ENCODE measurements at regions not wholly inside any gene's neighbourhood (a gene's known extent, or its start where the extent isn't known, plus 50 kb on each side); places are given as distances from the start of the nearest gene placed in this dataset.

GRCh38 chr18:76578571-76579300 lies 83.7 kb upstream of the ZNF516 start:
- H3K36me3 ChIP-seq (ENCODE audit: insufficient read depth, insufficient read length, low read length) = no peaks in the 10 kb centered on the region
- no peak overlapping the region for H3K9ac ChIP-seq (ENCODE audit: insufficient read length, low read depth)
- H3K9me3 ChIP-seq (ENCODE audit: insufficient read depth, low read length) = no peaks in the 10 kb centered on the region
- peaks cover 5% of the 10 kb centered on the region for H3K4me1 ChIP-seq (ENCODE audit: insufficient read depth, insufficient read length)
- no peak overlapping the region for H3K4me3 ChIP-seq (ENCODE audit: insufficient read length, low read depth)
- TF ChIP-seq SUZ12 (IDR thresholded peaks at IDR 0.05; ENCODE audit: extremely low read depth, insufficient read depth, insufficient read length) = no peak
- TF ChIP-seq YY1 (IDR thresholded peaks at IDR 0.05; ENCODE audit: insufficient read depth, insufficient read length) = no peak
- no peak for TF ChIP-seq ZNF274 (IDR thresholded peaks at IDR 0.05; ENCODE audit: low read depth, low read length)
- no peaks in the 10 kb centered on the region for H3K27me3 ChIP-seq (ENCODE audit: insufficient read depth, insufficient read length)
- DNase-seq (ENCODE audit: low read depth, low spot score) = no peak

DNA sequence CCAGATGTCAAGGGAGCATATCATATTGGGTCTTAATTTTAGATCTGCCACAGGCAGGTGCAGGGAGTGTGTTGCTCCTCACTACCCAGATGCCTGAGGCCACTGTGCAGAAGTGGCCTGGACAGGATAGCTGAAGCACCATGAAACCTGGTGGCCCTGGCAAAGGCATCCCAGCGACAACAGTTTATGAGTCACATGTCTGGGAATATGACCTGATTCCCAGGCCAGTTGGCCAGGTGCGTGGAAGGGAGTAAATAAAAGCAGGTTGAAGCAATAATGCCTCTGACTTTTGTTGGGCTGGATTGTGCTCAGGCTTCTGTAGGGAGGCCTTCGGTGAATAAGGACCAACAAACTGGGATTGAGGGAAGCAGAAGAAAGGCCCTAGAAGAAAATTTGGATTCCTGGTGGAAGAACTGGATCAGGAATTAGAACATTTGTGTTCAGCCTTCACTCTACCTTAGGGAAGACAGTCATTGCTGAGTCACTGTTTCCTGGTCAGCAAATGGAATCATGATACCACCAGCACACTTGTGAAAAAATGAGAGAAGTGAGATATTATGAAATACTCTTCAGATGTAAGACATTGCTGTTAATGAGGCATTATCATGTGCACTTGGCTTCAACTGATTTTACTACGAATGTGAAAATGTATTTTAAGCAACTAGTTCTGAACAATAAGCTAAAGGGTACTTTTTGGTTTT lies 78.4 kb upstream of the ZNF516 start:
- Histone ChIP-seq H3K9ac (ENCODE audit: insufficient read length, low read depth) (no peak overlapping the region), H3K27me3 (ENCODE audit: insufficient read depth, insufficient read length) (no peaks in the 10 kb centered on the region), H3K4me3 (ENCODE audit: insufficient read length, low read depth) (no peak overlapping the region), H3K4me1 (ENCODE audit: insufficient read depth, insufficient read length) (no peaks in the 10 kb centered on the region), H3K9me3 (ENCODE audit: insufficient read depth, low read length) (no peaks in the 10 kb centered on the region), H3K36me3 (ENCODE audit: insufficient read depth, insufficient read length, low read length) (no peaks in the 10 kb centered on the region)
- no peak for DNase-seq (ENCODE audit: low read depth, low spot score)
- TF ChIP-seq YY1 (IDR thresholded peaks at IDR 0.05; ENCODE audit: insufficient read depth, insufficient read length) = no peak
- TF ChIP-seq SUZ12 (IDR thresholded peaks at IDR 0.05; ENCODE audit: extremely low read depth, insufficient read depth, insufficient read length) = no peak
- no peak for TF ChIP-seq ZNF274 (IDR thresholded peaks at IDR 0.05; ENCODE audit: low read depth, low read length)

- no peaks in the 10 kb centered on the region for H3K4me1 ChIP-seq (ENCODE audit: insufficient read depth, insufficient read length)
- no peak for TF ChIP-seq SUZ12 (IDR thresholded peaks at IDR 0.05; ENCODE audit: extremely low read depth, insufficient read depth, insufficient read length)
- TF ChIP-seq ZNF274 (IDR thresholded peaks at IDR 0.05; ENCODE audit: low read depth, low read length) = no peak
- no peak for TF ChIP-seq YY1 (IDR thresholded peaks at IDR 0.05; ENCODE audit: insufficient read depth, insufficient read length)
- no peak for DNase-seq (ENCODE audit: low read depth, low spot score)
- H3K9ac ChIP-seq (ENCODE audit: insufficient read length, low read depth) = no peak overlapping the region
- no peaks in the 10 kb centered on the region for H3K9me3 ChIP-seq (ENCODE audit: insufficient read depth, low read length)
- H3K4me3 ChIP-seq (ENCODE audit: insufficient read length, low read depth) = no peak overlapping the region
- H3K27me3 ChIP-seq (ENCODE audit: insufficient read depth, insufficient read length) = no peaks in the 10 kb centered on the region
- no peaks in the 10 kb centered on the region for H3K36me3 ChIP-seq (ENCODE audit: insufficient read depth, insufficient read length, low read length)
Observed at GRCh38 chr18:76572518-76573247, 77.6 kb upstream of the ZNF516 start.

DNA sequence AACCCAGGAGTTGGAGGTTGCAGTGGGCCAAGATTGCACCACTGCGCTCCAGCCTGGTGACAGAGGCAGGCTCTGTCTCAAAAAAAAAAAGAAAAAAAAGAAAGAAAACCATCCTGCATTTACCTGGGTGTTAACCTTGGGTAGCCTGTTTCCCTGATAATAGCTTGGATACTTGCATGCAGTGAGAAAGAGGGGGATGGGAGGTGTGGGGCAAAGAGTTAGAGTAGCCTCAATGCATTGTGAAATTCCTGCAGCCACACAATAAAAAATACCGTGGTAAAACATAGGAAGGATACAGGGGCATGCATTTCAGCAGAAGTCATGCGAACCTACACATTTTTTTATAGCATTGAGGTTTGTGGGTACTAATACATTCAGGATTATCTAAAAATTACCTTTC lies 76.6 kb upstream of the ZNF516 start:
- no peaks in the 10 kb centered on the region for H3K4me1 ChIP-seq (ENCODE audit: insufficient read depth, insufficient read length)
- TF ChIP-seq YY1 (IDR thresholded peaks at IDR 0.05; ENCODE audit: insufficient read depth, insufficient read length) = no peak
- TF ChIP-seq SUZ12 (IDR thresholded peaks at IDR 0.05; ENCODE audit: extremely low read depth, insufficient read depth, insufficient read length) = no peak
- no peaks in the 10 kb centered on the region for H3K27me3 ChIP-seq (ENCODE audit: insufficient read depth, insufficient read length)
- H3K36me3 ChIP-seq (ENCODE audit: insufficient read depth, insufficient read length, low read length) = no peaks in the 10 kb centered on the region
- peak; percentile 11 for DNase-seq (ENCODE audit: low read depth, low spot score)
- no peak overlapping the region for H3K4me3 ChIP-seq (ENCODE audit: insufficient read length, low read depth)
- H3K9me3 ChIP-seq (ENCODE audit: insufficient read depth, low read length) = no peaks in the 10 kb centered on the region
- no peak overlapping the region for H3K9ac ChIP-seq (ENCODE audit: insufficient read length, low read depth)

DNA sequence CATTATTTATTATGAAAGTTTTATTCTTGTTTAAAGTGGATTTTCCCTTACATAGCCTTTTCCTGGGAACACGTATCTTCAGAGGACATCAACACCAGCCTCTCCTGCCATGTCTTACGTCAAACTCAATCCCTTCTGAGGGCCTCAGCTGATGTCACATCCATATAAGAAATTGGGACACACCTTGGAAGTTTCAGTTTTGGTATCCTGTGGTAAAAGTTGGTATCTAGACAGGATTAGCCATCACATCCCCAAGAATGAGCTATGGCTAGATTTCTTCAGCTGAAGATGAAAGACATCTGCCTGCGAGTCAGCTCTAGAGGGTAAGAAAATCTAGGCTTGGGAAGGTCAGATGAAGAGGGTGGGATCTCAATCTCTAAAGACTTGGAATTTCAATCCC lies 75.8 kb upstream of the ZNF516 start:
- no peak overlapping the region for H3K4me3 ChIP-seq (ENCODE audit: insufficient read length, low read depth)
- no peaks in the 10 kb centered on the region for H3K9me3 ChIP-seq (ENCODE audit: insufficient read depth, low read length)
- H3K9ac ChIP-seq (ENCODE audit: insufficient read length, low read depth) = no peak overlapping the region
- no peaks in the 10 kb centered on the region for H3K4me1 ChIP-seq (ENCODE audit: insufficient read depth, insufficient read length)
- H3K27me3 ChIP-seq (ENCODE audit: insufficient read depth, insufficient read length) = no peaks in the 10 kb centered on the region
- DNase-seq (ENCODE audit: low read depth, low spot score) = no peak
- no peaks in the 10 kb centered on the region for H3K36me3 ChIP-seq (ENCODE audit: insufficient read depth, insufficient read length, low read length)
- TF ChIP-seq YY1 (IDR thresholded peaks at IDR 0.05; ENCODE audit: insufficient read depth, insufficient read length) (no peak), SUZ12 (IDR thresholded peaks at IDR 0.05; ENCODE audit: extremely low read depth, insufficient read depth, insufficient read length) (no peak), ZNF274 (IDR thresholded peaks at IDR 0.05; ENCODE audit: low read depth, low read length) (no peak)

- H3K27me3 ChIP-seq (ENCODE audit: insufficient read depth, insufficient read length) = no peaks in the 10 kb centered on the region
- no peak for DNase-seq (ENCODE audit: low read depth, low spot score)
Observed at GRCh38 chr18:76569644-76570419, 74.8 kb upstream of the ZNF516 start.

More at GRCh38 chr18:76569644-76570419, 74.8 kb upstream of the ZNF516 start:
- no peaks in the 10 kb centered on the region for H3K9me3 ChIP-seq (ENCODE audit: insufficient read depth, low read length)
- H3K4me1 ChIP-seq (ENCODE audit: insufficient read depth, insufficient read length) = no peaks in the 10 kb centered on the region
- no peak overlapping the region for H3K9ac ChIP-seq (ENCODE audit: insufficient read length, low read depth)
- TF ChIP-seq YY1 (IDR thresholded peaks at IDR 0.05; ENCODE audit: insufficient read depth, insufficient read length) = no peak
- no peak for TF ChIP-seq SUZ12 (IDR thresholded peaks at IDR 0.05; ENCODE audit: extremely low read depth, insufficient read depth, insufficient read length)
- TF ChIP-seq ZNF274 (IDR thresholded peaks at IDR 0.05; ENCODE audit: low read depth, low read length) = no peak
- no peaks in the 10 kb centered on the region for H3K36me3 ChIP-seq (ENCODE audit: insufficient read depth, insufficient read length, low read length)
- H3K4me3 ChIP-seq (ENCODE audit: insufficient read length, low read depth) = no peak overlapping the region
